Panc1 (cell line): ENCODE measurements at regions not wholly inside any gene's neighbourhood (a gene's known extent, or its start where the extent isn't known, plus 50 kb on each side); places are given as distances from the start of the nearest gene placed in this dataset.

Experiments
- ATAC-seq: fragments of 200-7000 bp; cut with Tn5 transposase; 2 replicates; pipeline ENCODE4 v1.9.1; 2020; ENCODE audit warnings: mild to moderate bottlenecking, moderate library complexity
- BruUV-seq: library from RNA; stranded (reverse); fragments of 400-500 nt; replicated peaks from 2 replicates; lab custom pipeline; 2021; lab: Mats Ljungman, UMichigan
- CTCF ChIA-PET: fragments of 300-600 bp; sonication (Branson Sonifier 250); formaldehyde crosslinking; loops from one replicate; lab custom pipeline; 2022; ENCODE audit warnings: antibody characterized with exemption; lab: Charles Lee
- POLR2A ChIA-PET: fragments of 300-600 bp; sonication (Branson Sonifier 250); formaldehyde crosslinking; loops from one replicate; lab custom pipeline; 2022; ENCODE audit warnings: antibody characterized with exemption; lab: Charles Lee
- DNase-seq: peaks from one replicate; pipeline ENCODE4 v3.0.0-alpha.2; 2010; ENCODE audit warnings: low read depth, low spot score
- H3K27ac ChIP-seq: 2 replicates; pipeline ENCODE4 v1.5.1; 2011; ENCODE audit warnings: mild to moderate bottlenecking, low read length, inconsistent platforms
- H3K27me3 ChIP-seq: fragments of 200-500 bp; sonication (Bioruptor generic); 2 replicates; pipeline ENCODE4 v1.6.0; 2014; ENCODE audit warnings: low read length, inconsistent platforms; ENCODE audit not compliant: control insufficient read depth, insufficient read depth
- H3K36me3 ChIP-seq: fragments of 200-500 bp; sonication (Bioruptor generic); 2 replicates; pipeline ENCODE4 v1.5.1; 2014; ENCODE audit warnings: inconsistent platforms, mild to moderate bottlenecking, low read length, moderate library complexity; ENCODE audit not compliant: control insufficient read depth, insufficient read depth
- H3K4me1 ChIP-seq: 2 replicates; pipeline ENCODE4 v1.5.1; 2011; ENCODE audit warnings: inconsistent platforms, mild to moderate bottlenecking, low read length, moderate library complexity; ENCODE audit not compliant: control insufficient read depth, insufficient read depth
- H3K4me3 ChIP-seq, 2 experiments: 2 replicates each; pipeline ENCODE4 v1.5.1; 2011 to 2012; ENCODE audit warnings: low read depth in 2 of 2, low read length in 2 of 2, mild to moderate bottlenecking in 2 of 2, inconsistent platforms in 1 of 2, moderate library complexity in 1 of 2
- H3K9me3 ChIP-seq: fragments of 200-500 bp; sonication (Bioruptor generic); 2 replicates; pipeline ENCODE4 v1.5.1; 2014; ENCODE audit warnings: low read depth, mild to moderate bottlenecking, inconsistent platforms, low read length, moderate library complexity; ENCODE audit not compliant: control insufficient read depth, insufficient read depth
- CTCF ChIP-seq: fragments of 450-650 bp; IDR thresholded peaks from 2 replicates; pipeline ENCODE4 v1.5.1; 2017; ENCODE audit warnings: mild to moderate bottlenecking
- POLR2AphosphoS5 ChIP-seq: IDR thresholded peaks from 2 replicates; pipeline ENCODE4 v1.6.1; 2012; ENCODE audit warnings: mild to moderate bottlenecking, low read depth, low read length, moderate library complexity
- SIN3A ChIP-seq: IDR thresholded peaks from 2 replicates; pipeline ENCODE4 v1.6.1; 2012; ENCODE audit warnings: low read depth, mild to moderate bottlenecking, low read length, moderate library complexity, borderline replicate concordance; ENCODE audit not compliant: insufficient read depth
- TCF7L2 ChIP-seq: IDR thresholded peaks from 2 replicates; pipeline ENCODE4 v1.6.1; 2011; ENCODE audit warnings: mild to moderate bottlenecking, low read depth, low read length, inconsistent platforms
- in situ Hi-C: cut with HindIII; loops from 2 replicates; pipeline ENCODE4 v1.10.0; 2016; ENCODE audit warnings: low sequenced_read_pairs, low pct_unique_long_range_greater_than_20kb
- intact Hi-C: fragments of 100-400 bp; cut with micrococcal nuclease; formaldehyde crosslinking; loops from one replicate; pipeline ENCODE4 v1.10.0; 2022; ENCODE audit not compliant: unreplicated experiment
- TF ChIP-seq, protein P1 (sequence below), 2 experiments: IDR thresholded peaks; 2 replicates each; pipeline ENCODE4 v1.6.1; 2011 to 2012; ENCODE audit warnings: low read depth in 2 of 2, control low read depth in 1 of 2, low read length in 1 of 2, mild to moderate bottlenecking in 1 of 2, moderate library complexity in 1 of 2; ENCODE audit not compliant: insufficient read depth in 1 of 2

DNA sequence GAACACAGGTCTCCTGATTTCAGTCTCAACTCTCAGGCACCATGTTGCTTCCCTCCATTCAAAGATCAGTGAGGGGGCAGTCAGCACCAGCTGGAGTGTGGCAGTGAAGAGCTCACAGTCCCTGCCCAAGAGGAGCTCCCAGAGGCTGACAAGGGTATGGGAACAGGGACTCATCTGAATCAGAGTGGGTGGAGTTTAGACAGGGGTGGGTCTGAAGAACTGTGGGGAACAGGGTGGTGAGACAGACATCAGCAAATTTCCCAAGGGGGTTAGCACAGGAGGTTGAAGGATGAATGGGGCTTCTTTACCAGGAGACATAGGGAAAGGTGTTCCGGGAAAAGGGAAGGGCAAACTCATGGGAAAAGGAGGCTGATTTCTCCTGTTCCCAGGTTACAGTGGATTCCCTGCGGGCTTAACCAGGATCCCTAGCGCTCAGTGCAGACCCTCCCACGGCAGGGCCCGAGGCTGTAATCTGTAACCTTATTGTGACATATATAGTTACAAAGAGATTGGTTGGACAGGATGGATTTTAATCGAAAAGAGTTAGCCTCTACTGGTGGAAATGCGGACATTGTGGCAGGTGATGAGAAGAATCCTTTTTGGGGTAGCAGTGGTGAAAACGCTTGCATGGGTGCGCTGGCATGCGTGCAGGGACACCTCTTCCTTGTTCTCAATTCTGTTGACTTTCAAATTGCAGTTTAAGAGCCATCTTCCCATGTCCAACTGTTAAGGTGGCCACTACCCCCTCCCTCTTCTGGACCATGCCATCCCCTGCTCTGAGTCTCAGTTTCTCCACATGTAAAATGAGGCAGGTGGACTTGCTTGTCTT lies 160.3 kb downstream of the SMAD6 start:
- Histone ChIP-seq H3K27ac (peak overlapping the region; percentile 90), H3K27me3 (no peaks in the 10 kb centered on the region), H3K4me3 (no peak overlapping the region), H3K9me3 (no peaks in the 10 kb centered on the region), H3K36me3 (no peaks in the 10 kb centered on the region), H3K4me1 (peaks cover 62% of the 10 kb centered on the region)
- TF ChIP-seq SIN3A (no peak), CTCF (no peak), TCF7L2 (no peak), POLR2AphosphoS5 (no peak)
- TF ChIP-seq, protein P1, sequence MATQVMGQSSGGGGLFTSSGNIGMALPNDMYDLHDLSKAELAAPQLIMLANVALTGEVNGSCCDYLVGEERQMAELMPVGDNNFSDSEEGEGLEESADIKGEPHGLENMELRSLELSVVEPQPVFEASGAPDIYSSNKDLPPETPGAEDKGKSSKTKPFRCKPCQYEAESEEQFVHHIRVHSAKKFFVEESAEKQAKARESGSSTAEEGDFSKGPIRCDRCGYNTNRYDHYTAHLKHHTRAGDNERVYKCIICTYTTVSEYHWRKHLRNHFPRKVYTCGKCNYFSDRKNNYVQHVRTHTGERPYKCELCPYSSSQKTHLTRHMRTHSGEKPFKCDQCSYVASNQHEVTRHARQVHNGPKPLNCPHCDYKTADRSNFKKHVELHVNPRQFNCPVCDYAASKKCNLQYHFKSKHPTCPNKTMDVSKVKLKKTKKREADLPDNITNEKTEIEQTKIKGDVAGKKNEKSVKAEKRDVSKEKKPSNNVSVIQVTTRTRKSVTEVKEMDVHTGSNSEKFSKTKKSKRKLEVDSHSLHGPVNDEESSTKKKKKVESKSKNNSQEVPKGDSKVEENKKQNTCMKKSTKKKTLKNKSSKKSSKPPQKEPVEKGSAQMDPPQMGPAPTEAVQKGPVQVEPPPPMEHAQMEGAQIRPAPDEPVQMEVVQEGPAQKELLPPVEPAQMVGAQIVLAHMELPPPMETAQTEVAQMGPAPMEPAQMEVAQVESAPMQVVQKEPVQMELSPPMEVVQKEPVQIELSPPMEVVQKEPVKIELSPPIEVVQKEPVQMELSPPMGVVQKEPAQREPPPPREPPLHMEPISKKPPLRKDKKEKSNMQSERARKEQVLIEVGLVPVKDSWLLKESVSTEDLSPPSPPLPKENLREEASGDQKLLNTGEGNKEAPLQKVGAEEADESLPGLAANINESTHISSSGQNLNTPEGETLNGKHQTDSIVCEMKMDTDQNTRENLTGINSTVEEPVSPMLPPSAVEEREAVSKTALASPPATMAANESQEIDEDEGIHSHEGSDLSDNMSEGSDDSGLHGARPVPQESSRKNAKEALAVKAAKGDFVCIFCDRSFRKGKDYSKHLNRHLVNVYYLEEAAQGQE (IDR thresholded peaks at IDR 0.05; ENCODE audit: insufficient read depth in 1 of 2, low read depth in 2 of 2, low read length in 1 of 2): no peak
- in situ Hi-C loops: no loop called here
- POLR2A ChIA-PET: interaction anchor here (0.6 kb wide), 1 partner anchor 31 kb away, joined by 4 read pairs; no protein-coding TSS in a partner anchor
- ATAC-seq (peak; percentile 58), DNase-seq (no peak)
- intact Hi-C loops: loop anchor here (5.0 kb wide), 1 partner anchor 80 kb away; no protein-coding TSS in a partner anchor
- no TSS peak for BruUV-seq
- CTCF ChIA-PET: interaction anchor here (0.6 to 1.1 kb wide), 4 partner anchors 11 to 261 kb away, joined by 3 to 6 read pairs (median 3); no protein-coding TSS in a partner anchor

GRCh38 chr15:66862940-66863335 lies 160.9 kb downstream of the SMAD6 start:
- peak; percentile 64 for DNase-seq
- BruUV-seq: no TSS peak
- no peaks in the 10 kb centered on the region for H3K36me3 ChIP-seq
- H3K4me3 ChIP-seq: no peak overlapping the region
- CTCF ChIA-PET: interaction anchor here (0.6 kb wide), 1 partner anchor 40 kb away, joined by 3 read pairs; no protein-coding TSS in a partner anchor
- H3K27ac ChIP-seq: peak overlapping the region; percentile 90
- peak; percentile 83 for ATAC-seq
- H3K9me3 ChIP-seq: no peaks in the 10 kb centered on the region
- intact Hi-C loops: loop anchor here (5.0 kb wide), 1 partner anchor 79 kb away; no protein-coding TSS in a partner anchor
- no peaks in the 10 kb centered on the region for H3K27me3 ChIP-seq
- TF ChIP-seq SIN3A: no peak
- TF ChIP-seq, protein P1 (IDR thresholded peaks at IDR 0.05; ENCODE audit: insufficient read depth in 1 of 2, low read depth in 2 of 2, low read length in 1 of 2): no peak
- TF ChIP-seq TCF7L2: no peak
- TF ChIP-seq CTCF: peak; percentile 97
- no peak; the same call in 1 of the 2 replicates for TF ChIP-seq POLR2AphosphoS5
- in situ Hi-C loops: no loop called here
- peaks cover 56% of the 10 kb centered on the region for H3K4me1 ChIP-seq
- POLR2A ChIA-PET: no interaction called here
